Right lobe of liver (tissue), 4 donors: ENCODE measurements at regions not wholly inside any gene's neighbourhood (a gene's known extent, or its start where the extent isn't known, plus 50 kb on each side); places are given as distances from the start of the nearest gene placed in this dataset.

Source experiments
- CTCF ChIP-seq, 4 donors: fragments of 200-600 bp in 3 of 4; fragments of 450-650 bp in 1 of 4; IDR thresholded peaks; one replicate each; pipeline versions ENCODE4 v1.5.1 to v1.8.0; 2016 to 2022; ENCODE audit warnings: antibody characterized with exemption in 4 of 4, mild to moderate bottlenecking in 2 of 4
- POLR2A ChIP-seq: fragments of 450-650 bp; IDR thresholded peaks from one replicate; pipeline ENCODE4 v1.6.1; 2017; ENCODE audit warnings: antibody characterized with exemption, mild to moderate bottlenecking
- donor health status: DM: no; HTN: no; CAD: no.
- donor health status: DM: no; HTN: no; CAD: no.
- donor health status: DM: no; HTN: yes; CAD: no.

- TF ChIP-seq CTCF (IDR thresholded peaks at IDR 0.05) (no peak), POLR2A (no peak)
Observed at GRCh38 chrX:4265036-4265435, 551.6 kb upstream of the PRKX start.
